ENCODE measurements at regions not wholly inside any gene's neighbourhood (a gene's known extent, or its start where the extent isn't known, plus 50 kb on each side); places are given as distances from the start of the nearest gene placed in this dataset.

- Histone ChIP-seq H3K4me3 (no peak overlapping the region), H3K4me1 (no peaks in the 10 kb centered on the region), H3K9me3 (no peaks in the 10 kb centered on the region), H3K27ac (no peak overlapping the region), H3K27me3 (no peaks in the 10 kb centered on the region), H3K36me3 (no peaks in the 10 kb centered on the region)
- TF ChIP-seq CTCF (IDR thresholded peaks at IDR 0.05), result no peak
- no peak for DNase-seq (ENCODE audit: low spot score)
Measured at GRCh38 chr1:57959531-57960241, 535.8 kb upstream of the DAB1 start.

DNA sequence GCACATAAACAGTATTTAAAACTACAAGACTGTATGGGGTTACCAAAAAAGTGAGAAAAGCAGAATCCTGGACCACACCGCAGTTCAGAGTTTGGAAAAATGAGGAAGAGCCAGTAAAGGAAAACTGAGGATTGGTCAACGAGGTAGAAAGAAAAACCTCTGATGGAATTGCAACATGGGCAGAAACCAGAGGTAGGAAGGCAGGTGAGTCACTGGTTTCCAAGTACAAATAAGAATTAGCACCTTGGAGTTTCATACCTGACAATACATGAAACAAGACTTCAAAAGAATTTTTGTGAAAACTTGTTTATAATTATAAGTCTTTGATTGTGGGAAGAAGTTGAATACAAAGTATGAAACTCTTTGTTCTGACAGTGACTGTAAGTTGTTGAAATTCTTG lies 533.7 kb upstream of the DAB1 start:
- no peaks in the 10 kb centered on the region for H3K36me3 ChIP-seq
- H3K4me3 ChIP-seq, result no peak overlapping the region
- no peaks in the 10 kb centered on the region for H3K9me3 ChIP-seq
- H3K27ac ChIP-seq, result no peak overlapping the region
- H3K4me1 ChIP-seq, result no peaks in the 10 kb centered on the region
- H3K27me3 ChIP-seq, result no peaks in the 10 kb centered on the region
- no peak for DNase-seq (ENCODE audit: low spot score)
- TF ChIP-seq CTCF (IDR thresholded peaks at IDR 0.05), result no peak

GRCh38 chr1:57951390-57951789 lies 527.5 kb upstream of the DAB1 start:
- Histone ChIP-seq H3K36me3 (no peaks in the 10 kb centered on the region), H3K27ac (no peak overlapping the region), H3K9me3 (no peaks in the 10 kb centered on the region), H3K4me1 (no peaks in the 10 kb centered on the region), H3K27me3 (no peaks in the 10 kb centered on the region), H3K4me3 (no peak overlapping the region)
- TF ChIP-seq CTCF (IDR thresholded peaks at IDR 0.05), result no peak
- DNase-seq (ENCODE audit: low spot score), result no peak

DNA sequence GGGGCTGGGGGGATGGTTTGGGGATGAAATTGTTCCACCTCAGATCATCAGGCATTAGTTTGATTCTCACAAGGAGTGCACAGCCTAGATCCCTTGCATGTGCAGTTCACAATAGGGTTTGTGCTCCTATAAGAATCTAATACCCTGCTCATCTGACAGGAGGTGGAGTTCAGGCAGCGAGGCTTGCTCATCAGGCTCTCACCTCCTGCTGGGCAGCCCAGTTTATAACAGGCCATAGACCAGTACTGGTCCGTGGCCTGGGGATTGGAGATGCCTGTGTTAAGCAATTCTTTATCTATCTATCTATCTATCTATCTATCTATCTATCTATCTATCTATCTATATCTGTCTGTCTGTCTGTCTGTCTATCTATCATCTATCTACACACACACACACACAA lies 525.3 kb upstream of the DAB1 start:
- Histone ChIP-seq H3K4me1 (no peaks in the 10 kb centered on the region), H3K36me3 (no peaks in the 10 kb centered on the region), H3K27ac (no peak overlapping the region), H3K27me3 (no peaks in the 10 kb centered on the region), H3K9me3 (no peaks in the 10 kb centered on the region), H3K4me3 (no peak overlapping the region)
- no peak for TF ChIP-seq CTCF (IDR thresholded peaks at IDR 0.05)
- no peak for DNase-seq (ENCODE audit: low spot score)

GRCh38 chr1:57947471-57947870 lies 523.6 kb upstream of the DAB1 start:
- no peak for DNase-seq (ENCODE audit: low spot score)
- Histone ChIP-seq H3K9me3 (no peaks in the 10 kb centered on the region), H3K36me3 (no peaks in the 10 kb centered on the region), H3K4me3 (no peak overlapping the region), H3K27ac (no peak overlapping the region), H3K4me1 (no peaks in the 10 kb centered on the region), H3K27me3 (no peaks in the 10 kb centered on the region)
- TF ChIP-seq CTCF (IDR thresholded peaks at IDR 0.05), result no peak

DNA sequence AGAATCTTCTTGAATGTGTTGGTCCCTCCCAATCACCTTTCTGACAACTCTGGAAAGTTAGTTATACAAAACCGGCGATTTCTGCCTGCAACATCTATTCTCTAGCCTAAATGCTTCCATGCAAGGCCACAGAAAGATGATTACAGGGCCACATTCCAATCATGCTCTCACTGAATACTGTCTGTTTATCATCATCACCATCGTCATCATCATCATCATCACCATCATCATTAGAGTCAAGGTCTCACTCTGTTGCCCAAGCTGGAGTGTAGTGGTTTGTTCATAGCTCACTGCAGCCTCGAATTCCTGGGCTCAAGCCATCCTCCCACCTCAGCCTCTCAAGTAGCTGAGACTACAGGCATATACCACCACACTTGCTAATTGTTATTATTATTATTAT lies 521.2 kb upstream of the DAB1 start:
- TF ChIP-seq CTCF (IDR thresholded peaks at IDR 0.05), result no peak
- H3K27ac ChIP-seq, result no peak overlapping the region
- H3K9me3 ChIP-seq, result no peaks in the 10 kb centered on the region
- no peaks in the 10 kb centered on the region for H3K27me3 ChIP-seq
- no peak for DNase-seq (ENCODE audit: low spot score)
- no peak overlapping the region for H3K4me3 ChIP-seq
- H3K4me1 ChIP-seq, result no peaks in the 10 kb centered on the region
- no peaks in the 10 kb centered on the region for H3K36me3 ChIP-seq

Measured in right atrium auricular region (tissue), 2 donors.